ENCODE measurements at regions not wholly inside any gene's neighbourhood (a gene's known extent, or its start where the extent isn't known, plus 50 kb on each side); places are given as distances from the start of the nearest gene placed in this dataset.

- Histone ChIP-seq H2AFZ (ENCODE audit: low read depth, low read length) (no peak overlapping the region), H4K20me1 (replicated peaks; ENCODE audit: control insufficient read depth, extremely low read depth, insufficient read depth, low read length) (no peaks in the 10 kb centered on the region), H3K9ac (replicated peaks; ENCODE audit: extremely low read depth, insufficient read depth, low read length) (no peak overlapping the region), H3K4me1 (ENCODE audit: control insufficient read depth, extremely low read depth, insufficient read depth, low read length) (no peaks in the 10 kb centered on the region), H3K79me2 (ENCODE audit: control insufficient read depth, insufficient read depth, low read length) (no peaks in the 10 kb centered on the region), H3K27ac (ENCODE audit: insufficient read depth, low read depth, low read length) (no peak overlapping the region), H3K9me1 (replicated peaks; ENCODE audit: control insufficient read depth, extremely low read depth, insufficient read depth, low read length) (no peaks in the 10 kb centered on the region), H3K4me2 (ENCODE audit: insufficient read depth, low read length) (no peak overlapping the region), H3K9me3 (replicated peaks; ENCODE audit: control insufficient read depth, insufficient read depth, low read length) (no peaks in the 10 kb centered on the region), H3K27me3 (ENCODE audit: control insufficient read depth in 2 of 2, insufficient read depth in 2 of 2, low read length in 2 of 2) (no peaks in the 10 kb centered on the region), H3K4me3 (replicated peaks in 1 of 3; ENCODE audit: insufficient read depth in 1 of 3, low read depth in 1 of 3, low read length in 3 of 3) (no peak overlapping the region), H3K36me3 (ENCODE audit: control insufficient read depth in 2 of 2, extremely low read depth in 1 of 2, insufficient read depth in 2 of 2, low read length in 2 of 2) (no peaks in the 10 kb centered on the region)
- dilution Hi-C loops (cut with MboI; ENCODE audit: extremely low pct_ligation_motif_present, low sequenced_read_pairs) (no loop called here), intact Hi-C loops (cut with micrococcal nuclease) (no loop called here)
- FAIRE-seq (no peak), DNase-seq (ENCODE audit: low read depth, low spot score) (no peak)
- ChIA-PET CTCF (no interaction called here), POLR2A (no interaction called here)
- TF ChIP-seq, protein P1, sequence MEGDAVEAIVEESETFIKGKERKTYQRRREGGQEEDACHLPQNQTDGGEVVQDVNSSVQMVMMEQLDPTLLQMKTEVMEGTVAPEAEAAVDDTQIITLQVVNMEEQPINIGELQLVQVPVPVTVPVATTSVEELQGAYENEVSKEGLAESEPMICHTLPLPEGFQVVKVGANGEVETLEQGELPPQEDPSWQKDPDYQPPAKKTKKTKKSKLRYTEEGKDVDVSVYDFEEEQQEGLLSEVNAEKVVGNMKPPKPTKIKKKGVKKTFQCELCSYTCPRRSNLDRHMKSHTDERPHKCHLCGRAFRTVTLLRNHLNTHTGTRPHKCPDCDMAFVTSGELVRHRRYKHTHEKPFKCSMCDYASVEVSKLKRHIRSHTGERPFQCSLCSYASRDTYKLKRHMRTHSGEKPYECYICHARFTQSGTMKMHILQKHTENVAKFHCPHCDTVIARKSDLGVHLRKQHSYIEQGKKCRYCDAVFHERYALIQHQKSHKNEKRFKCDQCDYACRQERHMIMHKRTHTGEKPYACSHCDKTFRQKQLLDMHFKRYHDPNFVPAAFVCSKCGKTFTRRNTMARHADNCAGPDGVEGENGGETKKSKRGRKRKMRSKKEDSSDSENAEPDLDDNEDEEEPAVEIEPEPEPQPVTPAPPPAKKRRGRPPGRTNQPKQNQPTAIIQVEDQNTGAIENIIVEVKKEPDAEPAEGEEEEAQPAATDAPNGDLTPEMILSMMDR (IDR thresholded peaks at IDR 0.05; ENCODE audit: extremely low read depth in 1 of 2, insufficient read depth in 1 of 2, low read depth in 1 of 2, low read length in 2 of 2), result no peak
- TF ChIP-seq FOS (IDR thresholded peaks at IDR 0.05; ENCODE audit: borderline replicate concordance, insufficient read depth, low read length), result no peak
- TF ChIP-seq, protein P2, sequence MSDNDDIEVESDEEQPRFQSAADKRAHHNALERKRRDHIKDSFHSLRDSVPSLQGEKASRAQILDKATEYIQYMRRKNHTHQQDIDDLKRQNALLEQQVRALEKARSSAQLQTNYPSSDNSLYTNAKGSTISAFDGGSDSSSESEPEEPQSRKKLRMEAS (IDR thresholded peaks at IDR 0.05; ENCODE audit: insufficient read depth, insufficient read length), result no peak
- no peak for TF ChIP-seq POLR2AphosphoS5 (IDR thresholded peaks at IDR 0.05; ENCODE audit: insufficient read depth, low read depth, low read length)
- no peak for TF ChIP-seq JUN (IDR thresholded peaks at IDR 0.05; ENCODE audit: borderline replicate concordance, insufficient read depth, insufficient read length, low read depth)
- TF ChIP-seq GATA2 (IDR thresholded peaks at IDR 0.05; ENCODE audit: insufficient read depth, insufficient read length, low read depth, low read length), result no peak
- TF ChIP-seq MYC (IDR thresholded peaks at IDR 0.05; ENCODE audit: low read depth, low read length), result no peak
- TF ChIP-seq POLR2A (IDR thresholded peaks at IDR 0.05; ENCODE audit: low read depth, low read length), result no peak
- TF ChIP-seq EZH2 (IDR thresholded peaks at IDR 0.05; ENCODE audit: borderline replicate concordance, low read depth, low read length, severe bottlenecking), result no peak
- no TSS peak for BruUV-seq (replicated peaks)
These were observed 736.9 kb downstream of the TLE1 start for GRCh38 chr9:80952363-80952922.
